HCT116 (cell line): ENCODE measurements at regions not wholly inside any gene's neighbourhood (a gene's known extent, or its start where the extent isn't known, plus 50 kb on each side); places are given as distances from the start of the nearest gene placed in this dataset.
"Not testable (repeated sequence)": the region's sequence is repeated elsewhere in the genome, so short reads cannot be mapped to it uniquely, and the experiment has no call there.

ENCODE experiments used
- CBX3 ChIP-seq: IDR thresholded peaks from 2 replicates; pipeline ENCODE4 v1.6.1; 2012; ENCODE audit warnings: low read depth
- MAX ChIP-seq: IDR thresholded peaks from 2 replicates; pipeline ENCODE4 v1.6.1; 2012
- POLR2AphosphoS5 ChIP-seq: IDR thresholded peaks from 2 replicates; pipeline ENCODE4 v1.6.1; 2011; ENCODE audit warnings: mild to moderate bottlenecking, low read depth, low read length, moderate library complexity
- ZBTB33 ChIP-seq: IDR thresholded peaks from 2 replicates; pipeline ENCODE4 v1.6.1; 2011; ENCODE audit warnings: mild to moderate bottlenecking, low read length, moderate library complexity; ENCODE audit not compliant: insufficient replicate concordance; ENCODE audit errors: extremely low read depth
- TF ChIP-seq, protein P1 (sequence below): IDR thresholded peaks from 2 replicates; pipeline ENCODE4 v1.6.1; 2012; ENCODE audit warnings: low read depth

GRCh38 chr13:80926024-80926423 lies 585.1 kb upstream of the SPRY2 start:
- TF ChIP-seq CBX3, ZBTB33, POLR2AphosphoS5, MAX: not testable (repeated sequence)
- TF ChIP-seq, protein P1, sequence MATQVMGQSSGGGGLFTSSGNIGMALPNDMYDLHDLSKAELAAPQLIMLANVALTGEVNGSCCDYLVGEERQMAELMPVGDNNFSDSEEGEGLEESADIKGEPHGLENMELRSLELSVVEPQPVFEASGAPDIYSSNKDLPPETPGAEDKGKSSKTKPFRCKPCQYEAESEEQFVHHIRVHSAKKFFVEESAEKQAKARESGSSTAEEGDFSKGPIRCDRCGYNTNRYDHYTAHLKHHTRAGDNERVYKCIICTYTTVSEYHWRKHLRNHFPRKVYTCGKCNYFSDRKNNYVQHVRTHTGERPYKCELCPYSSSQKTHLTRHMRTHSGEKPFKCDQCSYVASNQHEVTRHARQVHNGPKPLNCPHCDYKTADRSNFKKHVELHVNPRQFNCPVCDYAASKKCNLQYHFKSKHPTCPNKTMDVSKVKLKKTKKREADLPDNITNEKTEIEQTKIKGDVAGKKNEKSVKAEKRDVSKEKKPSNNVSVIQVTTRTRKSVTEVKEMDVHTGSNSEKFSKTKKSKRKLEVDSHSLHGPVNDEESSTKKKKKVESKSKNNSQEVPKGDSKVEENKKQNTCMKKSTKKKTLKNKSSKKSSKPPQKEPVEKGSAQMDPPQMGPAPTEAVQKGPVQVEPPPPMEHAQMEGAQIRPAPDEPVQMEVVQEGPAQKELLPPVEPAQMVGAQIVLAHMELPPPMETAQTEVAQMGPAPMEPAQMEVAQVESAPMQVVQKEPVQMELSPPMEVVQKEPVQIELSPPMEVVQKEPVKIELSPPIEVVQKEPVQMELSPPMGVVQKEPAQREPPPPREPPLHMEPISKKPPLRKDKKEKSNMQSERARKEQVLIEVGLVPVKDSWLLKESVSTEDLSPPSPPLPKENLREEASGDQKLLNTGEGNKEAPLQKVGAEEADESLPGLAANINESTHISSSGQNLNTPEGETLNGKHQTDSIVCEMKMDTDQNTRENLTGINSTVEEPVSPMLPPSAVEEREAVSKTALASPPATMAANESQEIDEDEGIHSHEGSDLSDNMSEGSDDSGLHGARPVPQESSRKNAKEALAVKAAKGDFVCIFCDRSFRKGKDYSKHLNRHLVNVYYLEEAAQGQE: not testable (repeated sequence)
